ENCODE measurements at regions not wholly inside any gene's neighbourhood (a gene's known extent, or its start where the extent isn't known, plus 50 kb on each side); places are given as distances from the start of the nearest gene placed in this dataset.

DNA sequence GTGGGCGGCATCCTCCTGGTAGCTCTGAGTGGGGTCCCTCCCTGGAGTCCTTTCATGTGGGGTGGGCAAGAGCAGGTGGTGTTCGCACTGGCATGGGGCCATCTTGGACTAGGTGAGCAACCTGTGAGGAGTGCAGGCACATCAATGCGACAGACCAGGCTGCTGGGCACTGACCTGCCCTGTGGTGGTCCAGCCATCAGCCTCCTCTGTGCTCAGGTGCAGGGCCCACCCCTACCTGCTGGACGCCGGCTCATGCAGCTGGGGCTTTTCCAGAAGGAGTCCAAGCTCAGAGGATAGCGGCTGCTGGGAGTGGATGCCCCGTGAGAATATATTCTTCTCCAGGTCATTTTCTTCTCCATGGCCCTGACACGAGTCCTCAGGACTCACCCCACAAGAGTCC lies 424.4 kb downstream of the GLRX3 start:
- ATAC-seq (ENCODE audit: low read depth) (no peak), DNase-seq (no peak)
- 90% methylated on average over 2 of the region's 8 CpGs; no CpG with 5 or more reads in 1 of the 2 experiments for WGBS, 2 experiments (ENCODE audit: extremely low coverage in 2 of 2, insufficient read length in 1 of 2)
- no peak for TF ChIP-seq MXI1 (IDR thresholded peaks at IDR 0.05; ENCODE audit: borderline replicate concordance, low read depth, low read length)
- no peak for TF ChIP-seq RFX5 (IDR thresholded peaks at IDR 0.05; ENCODE audit: low read depth, low read length)
- no peak for TF ChIP-seq BHLHE40 (IDR thresholded peaks at IDR 0.05; ENCODE audit: low read depth, low read length)
- no peak for TF ChIP-seq MAZ (IDR thresholded peaks at IDR 0.05; ENCODE audit: borderline replicate concordance, low read depth, low read length)
- no peak for TF ChIP-seq SMC3 (IDR thresholded peaks at IDR 0.05; ENCODE audit: low read depth, low read length)
- no peak for TF ChIP-seq RCOR1 (IDR thresholded peaks at IDR 0.05; ENCODE audit: insufficient replicate concordance, low read length)
- in situ Hi-C loops (cut with MboI; ENCODE audit: low sequenced_read_pairs) (no loop called here), dilution Hi-C loops (cut with HindIII; ENCODE audit: low sequenced_read_pairs, unreplicated experiment) (no loop called here), intact Hi-C loops (cut with micrococcal nuclease) (no loop called here)
- CTCF ChIA-PET, result no interaction called here
- Histone ChIP-seq H3K4ac (ENCODE audit: low read depth, low read length) (no peak overlapping the region), H3K9me1 (ENCODE audit: insufficient read depth, low read length) (no peaks in the 10 kb centered on the region), H3K4me3 (ENCODE audit: insufficient read depth, low read depth, low read length) (no peak overlapping the region), H3K9me3 (ENCODE audit: control insufficient read depth, insufficient read depth, low read length) (peaks cover 49% of the 10 kb centered on the region), H2BK120ac (ENCODE audit: low read depth, low read length) (no peak overlapping the region), H2AFZ (replicated peaks; ENCODE audit: low read length, poor library complexity) (no peak overlapping the region), H2BK15ac (ENCODE audit: low read depth, low read length) (no peak overlapping the region), H2AK9ac (replicated peaks; ENCODE audit: low read depth, low read length, poor library complexity) (no peak overlapping the region), H2BK20ac (ENCODE audit: low read depth, low read length) (no peak overlapping the region), H3K18ac (ENCODE audit: low read depth, low read length) (no peak overlapping the region), H3K9ac (ENCODE audit: low read depth, low read length) (no peak overlapping the region), H3K36me3 (ENCODE audit: control insufficient read depth, insufficient read depth, low read length) (no peaks in the 10 kb centered on the region), H2AK5ac (ENCODE audit: low read depth, low read length) (no peak overlapping the region), H3K4me2 (ENCODE audit: low read depth, low read length) (no peak overlapping the region), H3K23ac (ENCODE audit: low read depth, low read length) (no peak overlapping the region), H4K20me1 (ENCODE audit: insufficient read depth, low read length) (no peaks in the 10 kb centered on the region), H3K56ac (ENCODE audit: extremely low read depth, insufficient read depth, low read length) (no peak overlapping the region), H3K14ac (replicated peaks; ENCODE audit: low read depth, low read length) (no peak overlapping the region), H3K27me3 (ENCODE audit: control insufficient read depth, insufficient read depth, low read length) (no peaks in the 10 kb centered on the region), H2BK5ac (ENCODE audit: low read depth, low read length, poor library complexity, severe bottlenecking) (no peak overlapping the region), H4K8ac (ENCODE audit: low read depth in 2 of 2, low read length in 2 of 2) (no peak overlapping the region), H3K4me1 (ENCODE audit: control insufficient read depth, insufficient read depth, low read length) (no peaks in the 10 kb centered on the region), H4K91ac (ENCODE audit: insufficient read depth, low read depth, low read length) (no peak overlapping the region), H3K79me1 (ENCODE audit: low read depth in 1 of 2, low read length in 2 of 2) (no peaks in the 10 kb centered on the region), H4K5ac (ENCODE audit: low read depth, low read length) (no peak overlapping the region), H3K27ac (ENCODE audit: insufficient read depth, low read length) (no peak overlapping the region)
- no TSS peak for BruUV-seq (replicated peaks)
- POLR2A ChIA-PET (ENCODE audit: unreplicated experiment), result no interaction called here
